ENCODE measurements at regions not wholly inside any gene's neighbourhood (a gene's known extent, or its start where the extent isn't known, plus 50 kb on each side); places are given as distances from the start of the nearest gene placed in this dataset.

- TF ChIP-seq CTCF (IDR thresholded peaks at IDR 0.05), result no peak
- no peak for TF ChIP-seq POLR2A (IDR thresholded peaks at IDR 0.05)
Observed at GRCh38 chr5:3127423-3127911, 376.0 kb upstream of the IRX2 start.

All from breast epithelium (tissue), 3 donors.